EH (cell line): ENCODE measurements at regions not wholly inside any gene's neighbourhood (a gene's known extent, or its start where the extent isn't known, plus 50 kb on each side); places are given as distances from the start of the nearest gene placed in this dataset.
"Not testable (repeated sequence)": the region's sequence is repeated elsewhere in the genome, so short reads cannot be mapped to it uniquely, and the experiment has no call there.

Experiments used
- DNase-seq: peaks from one replicate; pipeline ENCODE4 v3.0.0-alpha.2; 2015; ENCODE audit warnings: low read depth

- DNase-seq = not testable (repeated sequence)
These were observed 94.0 kb downstream of the QRSL1 start for GRCh38 chr6:106723419-106723818.

- DNase-seq = not testable (repeated sequence)
These were observed 91.8 kb downstream of the QRSL1 start for GRCh38 chr6:106721189-106721588.
